IMR-90 (cell line): ENCODE measurements at regions not wholly inside any gene's neighbourhood (a gene's known extent, or its start where the extent isn't known, plus 50 kb on each side); places are given as distances from the start of the nearest gene placed in this dataset.

Source experiments
- ATAC-seq: fragments of 200-7000 bp; cut with Tn5 transposase; 2 replicates; pipeline ENCODE4 v1.9.1; 2020; ENCODE audit warnings: low read depth, mild to moderate bottlenecking, moderate library complexity
- BruUV-seq: library from RNA; stranded (reverse); fragments of 400-500 nt; replicated peaks from 2 replicates; lab custom pipeline; 2021; lab: Mats Ljungman, UMichigan
- CTCF ChIA-PET: fragments of 300-600 bp; formaldehyde crosslinking; extraction: SDS; loops from one replicate; lab custom pipeline; 2021; ENCODE audit warnings: antibody characterized with exemption; lab: Yijun Ruan, JAX
- POLR2A ChIA-PET: fragments of 300-600 bp; sonication (Branson Sonifier 250); formaldehyde crosslinking; loops from one replicate; lab custom pipeline; 2022; ENCODE audit warnings: antibody characterized with exemption; ENCODE audit not compliant: unreplicated experiment; lab: Charles Lee
- DNase-seq: peaks from one replicate; pipeline ENCODE4 v3.0.0; 2013
- H2AFZ ChIP-seq: replicated peaks from 2 replicates; pipeline ENCODE3; 2013; ENCODE audit warnings: low read length, mild to moderate bottlenecking; ENCODE audit not compliant: poor library complexity
- H2AK5ac ChIP-seq: 2 replicates; pipeline ENCODE4 v1.6.1; 2013; ENCODE audit warnings: low read depth, low read length, inconsistent platforms
- H2AK9ac ChIP-seq: replicated peaks from 2 replicates; pipeline ENCODE3; 2013; ENCODE audit warnings: mild to moderate bottlenecking, low read depth, low read length, moderate library complexity; ENCODE audit not compliant: poor library complexity
- H2BK120ac ChIP-seq: 2 replicates; pipeline ENCODE4 v1.6.1; 2013; ENCODE audit warnings: low read depth, low read length, inconsistent platforms
- H2BK15ac ChIP-seq: 3 replicates; pipeline ENCODE4 v1.6.1; 2013; ENCODE audit warnings: low read depth, low read length, inconsistent platforms
- H2BK20ac ChIP-seq: 2 replicates; pipeline ENCODE4 v1.6.1; 2013; ENCODE audit warnings: low read depth, mild to moderate bottlenecking, inconsistent platforms, low read length, moderate library complexity
- H2BK5ac ChIP-seq: 2 replicates; pipeline ENCODE4 v1.6.1; 2013; ENCODE audit warnings: mild to moderate bottlenecking, low read depth, low read length, inconsistent platforms; ENCODE audit not compliant: poor library complexity, severe bottlenecking
- H3K14ac ChIP-seq: replicated peaks from 2 replicates; pipeline ENCODE4 v1.6.1; 2013; ENCODE audit warnings: low read depth, low read length, inconsistent platforms
- H3K18ac ChIP-seq: 2 replicates; pipeline ENCODE4 v1.6.1; 2013; ENCODE audit warnings: low read depth, low read length, control low read depth
- H3K23ac ChIP-seq: 2 replicates; pipeline ENCODE4 v1.6.1; 2013; ENCODE audit warnings: low read depth, low read length, inconsistent platforms
- H3K27ac ChIP-seq: 2 replicates; pipeline ENCODE4 v1.5.1; 2013; ENCODE audit warnings: mild to moderate bottlenecking, control low read depth, low read length; ENCODE audit not compliant: insufficient read depth
- H3K27me3 ChIP-seq: 2 replicates; pipeline ENCODE4 v1.6.1; 2013; ENCODE audit warnings: low read length; ENCODE audit not compliant: control insufficient read depth, insufficient read depth
- H3K36me3 ChIP-seq: 2 replicates; pipeline ENCODE4 v1.6.1; 2013; ENCODE audit warnings: low read length, mixed read lengths; ENCODE audit not compliant: control insufficient read depth, insufficient read depth
- H3K4ac ChIP-seq: 2 replicates; pipeline ENCODE4 v1.6.1; 2013; ENCODE audit warnings: low read depth, low read length, inconsistent platforms
- H3K4me1 ChIP-seq: 2 replicates; pipeline ENCODE4 v1.6.1; 2013; ENCODE audit warnings: low read length, mixed read lengths; ENCODE audit not compliant: control insufficient read depth, insufficient read depth
- H3K4me2 ChIP-seq: 2 replicates; pipeline ENCODE4 v1.6.1; 2013; ENCODE audit warnings: low read depth, mild to moderate bottlenecking, control low read depth, low read length, moderate library complexity
- H3K4me3 ChIP-seq: 2 replicates; pipeline ENCODE4 v1.5.1; 2013; ENCODE audit warnings: low read depth, mild to moderate bottlenecking, control low read depth, low read length, moderate library complexity; ENCODE audit not compliant: insufficient read depth
- H3K56ac ChIP-seq: 2 replicates; pipeline ENCODE4 v1.6.1; 2013; ENCODE audit warnings: low read length, inconsistent platforms; ENCODE audit not compliant: insufficient read depth; ENCODE audit errors: extremely low read depth
- H3K79me1 ChIP-seq, 2 experiments: 2 replicates each; pipeline ENCODE4 v1.6.1; 2013; ENCODE audit warnings: low read length in 2 of 2, inconsistent platforms in 1 of 2, low read depth in 1 of 2
- H3K9ac ChIP-seq: 2 replicates; pipeline ENCODE4 v1.6.1; 2013; ENCODE audit warnings: low read depth, low read length, control low read depth
- H3K9me1 ChIP-seq: 2 replicates; pipeline ENCODE4 v1.6.1; 2013; ENCODE audit warnings: low read length, inconsistent platforms; ENCODE audit not compliant: insufficient read depth
- H3K9me3 ChIP-seq: 2 replicates; pipeline ENCODE4 v1.6.1; 2013; ENCODE audit warnings: low read length; ENCODE audit not compliant: control insufficient read depth, insufficient read depth
- H4K20me1 ChIP-seq: 2 replicates; pipeline ENCODE4 v1.6.1; 2013; ENCODE audit warnings: low read length, inconsistent platforms; ENCODE audit not compliant: insufficient read depth
- H4K5ac ChIP-seq: 2 replicates; pipeline ENCODE4 v1.6.1; 2013; ENCODE audit warnings: mild to moderate bottlenecking, low read depth, low read length, control low read depth
- H4K8ac ChIP-seq, 2 experiments: 2 replicates each; pipeline ENCODE4 v1.6.1; 2013; ENCODE audit warnings: low read depth in 2 of 2, low read length in 2 of 2, control low read depth in 1 of 2, inconsistent platforms in 1 of 2
- H4K91ac ChIP-seq: 2 replicates; pipeline ENCODE4 v1.6.1; 2013; ENCODE audit warnings: low read depth, low read length, inconsistent platforms; ENCODE audit not compliant: insufficient read depth
- BHLHE40 ChIP-seq: fragments of 150-350 bp; IDR thresholded peaks from 2 replicates; pipeline ENCODE4 v1.6.1; 2016; ENCODE audit warnings: mild to moderate bottlenecking, low read depth, low read length
- CHD1 ChIP-seq: IDR thresholded peaks from 2 replicates; pipeline ENCODE4 v1.6.1; 2012; ENCODE audit warnings: low read depth, low read length, improper control_type of control experiment
- FOS ChIP-seq: fragments of 150-350 bp; IDR thresholded peaks from 2 replicates; pipeline ENCODE4 v1.6.1; 2016; ENCODE audit warnings: low read depth, low read length
- MXI1 ChIP-seq: IDR thresholded peaks from 2 replicates; pipeline ENCODE4 v1.6.1; 2012; ENCODE audit warnings: low read depth, mild to moderate bottlenecking, low read length, moderate library complexity, borderline replicate concordance
- NFE2L2 ChIP-seq: fragments of 150-350 bp; IDR thresholded peaks from 2 replicates; pipeline ENCODE4 v1.6.1; 2016; ENCODE audit warnings: low read depth, mild to moderate bottlenecking, low read length
- POLR2A ChIP-seq: IDR thresholded peaks from 2 replicates; pipeline ENCODE4 v1.6.1; 2012; ENCODE audit warnings: mild to moderate bottlenecking, low read depth, low read length
- RAD21 ChIP-seq: IDR thresholded peaks from 2 replicates; pipeline ENCODE4 v1.6.1; 2012; ENCODE audit warnings: low read length, improper control_type of control experiment
- RCOR1 ChIP-seq: IDR thresholded peaks from 2 replicates; pipeline ENCODE4 v1.6.1; 2012; ENCODE audit warnings: mild to moderate bottlenecking, low read length, improper control_type of control experiment; ENCODE audit not compliant: insufficient replicate concordance
- RFX5 ChIP-seq: IDR thresholded peaks from 2 replicates; pipeline ENCODE4 v1.8.0; 2012; ENCODE audit warnings: low read depth, mild to moderate bottlenecking, low read length, moderate library complexity
- WGBS, 2 experiments: methylation state at CpG; one replicate each; pipeline versions ENCODE4 v1.1.5 to v1.1.7; 2013; ENCODE audit warnings: missing lambda C conversion rate in 2 of 2; ENCODE audit not compliant: insufficient read length in 1 of 2; ENCODE audit errors: extremely low coverage in 2 of 2; 5-methylcytosine and 5-hydroxymethylcytosine counted together
- dilution Hi-C: fragments of 300-500 bp; cut with HindIII; formaldehyde crosslinking; loops from one replicate; pipeline ENCODE4 v1.14.3; 2018; ENCODE audit warnings: low sequenced_read_pairs; ENCODE audit not compliant: unreplicated experiment
- in situ Hi-C: fragments of 300-500 bp; cut with MboI; formaldehyde crosslinking; loops from 3 replicates; pipeline ENCODE4 v1.14.3; 2019; ENCODE audit warnings: low sequenced_read_pairs, inconsistent platforms, mixed read lengths
- intact Hi-C: fragments of 100-400 bp; cut with micrococcal nuclease; formaldehyde crosslinking; loops from 2 replicates; pipeline ENCODE4 v1.10.0; 2022

- no peak overlapping the region for H2BK20ac ChIP-seq
- no peak overlapping the region for H2AK5ac ChIP-seq
- no peaks in the 10 kb centered on the region for H3K79me1 ChIP-seq
- no peak overlapping the region for H3K4me3 ChIP-seq
- H2AFZ ChIP-seq, result no peak overlapping the region
- H4K91ac ChIP-seq, result no peak overlapping the region
- H3K4me2 ChIP-seq, result no peak overlapping the region
- H3K27ac ChIP-seq, result no peak overlapping the region
- dilution Hi-C loops (no loop called here), in situ Hi-C loops (no loop called here), intact Hi-C loops (no loop called here)
- DNase-seq (no peak), ATAC-seq (no peak)
- H3K36me3 ChIP-seq, result no peaks in the 10 kb centered on the region
- H3K56ac ChIP-seq, result no peak overlapping the region
- H3K14ac ChIP-seq, result no peak overlapping the region
- peaks cover 17% of the 10 kb centered on the region for H3K4me1 ChIP-seq
- no peak overlapping the region for H3K23ac ChIP-seq
- no TSS peak for BruUV-seq
- no peak overlapping the region for H2BK15ac ChIP-seq
- no peak for TF ChIP-seq RCOR1
- no peak for TF ChIP-seq FOS
- no peak for TF ChIP-seq MXI1
- no peak for TF ChIP-seq BHLHE40
- no peak for TF ChIP-seq CHD1
- TF ChIP-seq NFE2L2, result no peak
- no peak for TF ChIP-seq RFX5
- TF ChIP-seq POLR2A, result no peak
- no peak for TF ChIP-seq RAD21
- H4K8ac ChIP-seq, result no peak overlapping the region
- WGBS, 2 experiments, result no CpG with 5 or more reads among the region's 8 CpGs
- no peak overlapping the region for H3K4ac ChIP-seq
- no peaks in the 10 kb centered on the region for H3K9me3 ChIP-seq
- no peaks in the 10 kb centered on the region for H3K9me1 ChIP-seq
- peaks cover 2% of the 10 kb centered on the region; the same call in 1 of the 2 replicates for H3K27me3 ChIP-seq
- H3K9ac ChIP-seq, result no peak overlapping the region
- H2AK9ac ChIP-seq, result no peak overlapping the region
- H4K20me1 ChIP-seq, result no peaks in the 10 kb centered on the region
- ChIA-PET CTCF (no interaction called here), POLR2A (no interaction called here)
- no peak overlapping the region for H3K18ac ChIP-seq
- H2BK120ac ChIP-seq, result no peak overlapping the region
- no peak overlapping the region for H4K5ac ChIP-seq
- no peak overlapping the region for H2BK5ac ChIP-seq
Observed at GRCh38 chr6:37106554-37106953, 63.4 kb upstream of the PIM1 start.
